ENCODE measurements at regions not wholly inside any gene's neighbourhood (a gene's known extent, or its start where the extent isn't known, plus 50 kb on each side); places are given as distances from the start of the nearest gene placed in this dataset.
"Not testable (repeated sequence)": the region's sequence is repeated elsewhere in the genome, so short reads cannot be mapped to it uniquely, and the experiment has no call there.

DNA sequence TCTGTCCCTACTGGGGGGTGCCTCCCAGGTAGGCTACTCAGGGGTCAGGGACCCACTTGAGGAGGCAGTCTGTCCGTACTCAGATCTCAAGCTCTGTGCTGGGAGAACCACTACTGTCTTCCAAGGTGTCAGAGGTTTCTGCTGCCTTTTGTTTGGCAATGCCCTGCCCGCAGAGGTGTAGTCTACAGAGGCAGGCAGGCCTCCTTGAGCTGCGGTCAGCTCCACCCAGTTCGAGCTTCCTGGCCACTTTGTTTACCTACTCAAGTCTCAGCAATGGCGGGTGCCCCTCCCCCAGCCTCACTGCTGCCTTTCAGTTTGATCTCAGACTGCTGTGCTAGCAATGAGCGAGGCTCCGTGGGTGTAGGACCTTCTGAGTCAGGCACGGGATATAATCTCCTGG lies 263.1 kb upstream of the DAB2 start:
- H3K4me3 ChIP-seq (ENCODE audit: low read length); intact Hi-C loops (cut with DNase I); H3K4me1 ChIP-seq (ENCODE audit: control insufficient read depth, insufficient read depth, low read length); DNase-seq; ATAC-seq; H3K27me3 ChIP-seq (ENCODE audit: control insufficient read depth, insufficient read depth); H3K27ac ChIP-seq (ENCODE audit: low read length); H3K9me3 ChIP-seq (ENCODE audit: control insufficient read depth, low read length): not testable (repeated sequence)
- 89% methylated on average over 8 of the region's 8 CpGs for WGBS

DNA sequence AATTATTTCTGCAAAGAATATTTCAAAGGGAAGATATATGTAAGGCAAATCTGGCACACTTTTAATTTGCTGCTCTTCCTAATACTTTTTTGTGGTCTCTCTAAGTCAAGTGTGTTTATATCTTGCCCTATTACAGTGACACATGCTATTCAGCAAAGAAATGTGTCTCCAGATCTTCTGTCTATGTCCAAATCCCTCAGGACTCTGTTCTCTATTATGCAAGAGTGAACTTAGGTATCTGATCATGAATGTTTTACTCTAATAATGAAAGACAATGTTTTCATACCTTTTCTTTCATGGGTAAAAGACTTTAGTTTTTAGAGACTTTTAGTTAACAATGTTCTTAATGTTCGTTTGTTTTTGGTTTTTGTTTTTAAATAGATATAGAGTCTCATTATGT lies 255.4 kb upstream of the DAB2 start:
- H3K4me1 ChIP-seq (ENCODE audit: control insufficient read depth, insufficient read depth, low read length), result no peaks in the 10 kb centered on the region
- no peak overlapping the region for H3K27ac ChIP-seq (ENCODE audit: low read length)
- no peaks in the 10 kb centered on the region for H3K9me3 ChIP-seq (ENCODE audit: control insufficient read depth, low read length)
- WGBS, result 71% methylated on average over 1 of the region's 1 CpG
- no peak overlapping the region for H3K4me3 ChIP-seq (ENCODE audit: low read length)
- intact Hi-C loops (cut with DNase I), result no loop called here
- H3K27me3 ChIP-seq (ENCODE audit: control insufficient read depth, insufficient read depth), result no peaks in the 10 kb centered on the region
- no peak for DNase-seq
- ATAC-seq, result no peak

GRCh38 chr5:39678534-39678933 lies 253.8 kb upstream of the DAB2 start:
- 88% methylated on average over 1 of the region's 1 CpG for WGBS
- Histone ChIP-seq H3K4me1 (ENCODE audit: control insufficient read depth, insufficient read depth, low read length) (no peaks in the 10 kb centered on the region), H3K4me3 (ENCODE audit: low read length) (no peak overlapping the region), H3K27me3 (ENCODE audit: control insufficient read depth, insufficient read depth) (no peaks in the 10 kb centered on the region), H3K9me3 (ENCODE audit: control insufficient read depth, low read length) (peaks cover 3% of the 10 kb centered on the region), H3K27ac (ENCODE audit: low read length) (no peak overlapping the region)
- intact Hi-C loops (cut with DNase I), result no loop called here
- ATAC-seq, result no peak
- no peak for DNase-seq

DNA sequence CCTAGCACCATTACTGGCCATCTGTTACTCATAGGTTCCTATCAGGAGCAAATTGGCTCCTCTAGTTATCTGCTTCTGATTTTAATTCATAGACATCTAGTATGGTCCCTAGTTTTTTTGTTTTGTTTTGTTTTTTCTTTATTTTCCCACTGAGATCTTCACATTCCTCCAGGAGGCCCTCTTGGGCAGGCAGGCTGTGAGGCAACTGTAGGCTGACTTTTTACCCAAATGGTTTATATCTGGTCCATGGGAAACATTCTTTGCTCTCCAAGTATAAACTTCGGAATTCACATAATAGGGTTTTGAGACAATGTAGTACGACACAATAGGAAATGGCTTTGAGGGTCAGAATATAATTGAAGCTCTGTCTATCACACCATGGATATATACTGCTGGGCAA lies 250.9 kb upstream of the DAB2 start:
- Histone ChIP-seq H3K4me1 (ENCODE audit: control insufficient read depth, insufficient read depth, low read length) (no peaks in the 10 kb centered on the region), H3K9me3 (ENCODE audit: control insufficient read depth, low read length) (peaks cover 7% of the 10 kb centered on the region), H3K27ac (ENCODE audit: low read length) (no peak overlapping the region), H3K27me3 (ENCODE audit: control insufficient read depth, insufficient read depth) (no peaks in the 10 kb centered on the region), H3K4me3 (ENCODE audit: low read length) (no peak overlapping the region)
- 55% methylated on average over 2 of the region's 2 CpGs for WGBS
- intact Hi-C loops (cut with DNase I), result no loop called here
- DNase-seq (no peak), ATAC-seq (no peak)

DNA sequence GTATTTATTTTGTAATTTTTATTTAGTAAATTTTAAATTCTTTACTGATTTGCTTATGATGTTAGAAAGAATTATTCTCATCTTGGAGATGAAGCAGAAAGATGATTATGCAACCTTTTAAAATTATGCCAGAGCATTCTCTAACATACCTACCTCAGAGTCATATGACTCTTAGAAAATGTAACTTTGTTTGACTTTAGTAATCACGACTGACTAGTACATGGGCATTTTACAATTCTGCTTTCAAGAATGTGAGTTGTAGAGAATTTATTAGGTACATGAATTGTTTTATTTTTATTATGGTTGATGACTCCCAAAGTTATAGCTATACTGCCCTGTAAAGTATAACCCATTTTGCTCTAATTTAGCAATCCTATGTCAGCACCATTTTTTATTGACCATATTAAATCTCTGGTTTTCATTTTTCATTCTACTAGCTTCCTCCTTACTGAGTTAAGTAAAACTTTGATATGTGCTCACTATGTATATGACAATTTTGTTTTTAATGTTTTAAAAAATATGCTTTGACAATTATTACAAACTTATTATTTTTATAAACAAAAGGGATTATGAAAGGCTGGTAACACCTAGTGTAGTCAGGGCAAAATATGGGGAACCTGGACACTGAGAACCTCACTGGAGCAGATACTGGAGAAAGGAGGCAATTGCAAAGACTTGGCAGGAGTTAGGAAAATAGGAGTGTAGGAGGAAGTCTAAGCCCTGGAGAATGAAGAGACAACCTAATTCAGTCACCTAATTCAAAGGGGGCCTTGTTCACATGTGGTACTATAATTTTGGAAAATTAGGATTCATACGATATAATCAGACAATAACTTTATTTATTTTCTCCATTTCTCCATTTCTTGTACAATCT lies 249.7 kb upstream of the DAB2 start:
- no peak overlapping the region for H3K4me3 ChIP-seq (ENCODE audit: low read length)
- peaks cover 7% of the 10 kb centered on the region for H3K9me3 ChIP-seq (ENCODE audit: control insufficient read depth, low read length)
- DNase-seq, result no peak
- no peaks in the 10 kb centered on the region for H3K4me1 ChIP-seq (ENCODE audit: control insufficient read depth, insufficient read depth, low read length)
- WGBS, result 77% methylated on average over 2 of the region's 2 CpGs
- H3K27ac ChIP-seq (ENCODE audit: low read length), result no peak overlapping the region
- intact Hi-C loops (cut with DNase I), result no loop called here
- ATAC-seq, result no peak
- no peaks in the 10 kb centered on the region for H3K27me3 ChIP-seq (ENCODE audit: control insufficient read depth, insufficient read depth)

DNA sequence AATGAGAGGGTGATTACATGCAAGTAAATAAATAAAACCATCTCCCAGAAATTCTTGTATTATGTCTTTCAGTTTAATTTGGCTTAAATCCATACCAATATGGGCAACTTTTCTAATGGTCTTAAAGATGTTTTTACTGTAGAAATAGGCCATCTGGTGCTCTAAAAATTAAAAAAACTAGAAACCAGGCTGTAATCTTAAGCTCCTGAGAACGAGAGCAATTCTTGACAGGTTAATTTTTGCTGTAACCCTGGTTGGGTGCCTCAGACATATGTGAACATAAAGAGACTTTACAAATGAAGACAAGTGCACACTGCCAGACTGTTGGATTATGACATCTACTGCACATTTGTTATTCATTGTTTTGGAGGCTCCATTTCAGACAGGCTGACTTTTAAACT lies 246.8 kb upstream of the DAB2 start:
- H3K4me3 ChIP-seq (ENCODE audit: low read length), result no peak overlapping the region
- no peaks in the 10 kb centered on the region for H3K4me1 ChIP-seq (ENCODE audit: control insufficient read depth, insufficient read depth, low read length)
- H3K9me3 ChIP-seq (ENCODE audit: control insufficient read depth, low read length), result peaks cover 7% of the 10 kb centered on the region
- intact Hi-C loops (cut with DNase I), result no loop called here
- no peak overlapping the region for H3K27ac ChIP-seq (ENCODE audit: low read length)
- 40% methylated on average over 1 of the region's 1 CpG for WGBS
- H3K27me3 ChIP-seq (ENCODE audit: control insufficient read depth, insufficient read depth), result no peaks in the 10 kb centered on the region
- ATAC-seq, result no peak
- no peak for DNase-seq

GRCh38 chr5:39670955-39671354 lies 246.2 kb upstream of the DAB2 start:
- intact Hi-C loops (cut with DNase I), result no loop called here
- Histone ChIP-seq H3K4me1 (ENCODE audit: control insufficient read depth, insufficient read depth, low read length) (no peaks in the 10 kb centered on the region), H3K27ac (ENCODE audit: low read length) (no peak overlapping the region), H3K9me3 (ENCODE audit: control insufficient read depth, low read length) (peaks cover 7% of the 10 kb centered on the region), H3K4me3 (ENCODE audit: low read length) (no peak overlapping the region), H3K27me3 (ENCODE audit: control insufficient read depth, insufficient read depth) (no peaks in the 10 kb centered on the region)
- ATAC-seq (no peak), DNase-seq (no peak)

- H3K9me3 ChIP-seq (ENCODE audit: control insufficient read depth, low read length), result peaks cover 7% of the 10 kb centered on the region
- H3K4me3 ChIP-seq (ENCODE audit: low read length), result no peak overlapping the region
- DNase-seq (no peak), ATAC-seq (no peak)
- no peaks in the 10 kb centered on the region for H3K4me1 ChIP-seq (ENCODE audit: control insufficient read depth, insufficient read depth, low read length)
- no peak overlapping the region for H3K27ac ChIP-seq (ENCODE audit: low read length)
- intact Hi-C loops (cut with DNase I), result no loop called here
- 90% methylated on average over 6 of the region's 6 CpGs for WGBS
- H3K27me3 ChIP-seq (ENCODE audit: control insufficient read depth, insufficient read depth), result no peaks in the 10 kb centered on the region
Observed at GRCh38 chr5:39670391-39670790, 245.6 kb upstream of the DAB2 start.

DNA sequence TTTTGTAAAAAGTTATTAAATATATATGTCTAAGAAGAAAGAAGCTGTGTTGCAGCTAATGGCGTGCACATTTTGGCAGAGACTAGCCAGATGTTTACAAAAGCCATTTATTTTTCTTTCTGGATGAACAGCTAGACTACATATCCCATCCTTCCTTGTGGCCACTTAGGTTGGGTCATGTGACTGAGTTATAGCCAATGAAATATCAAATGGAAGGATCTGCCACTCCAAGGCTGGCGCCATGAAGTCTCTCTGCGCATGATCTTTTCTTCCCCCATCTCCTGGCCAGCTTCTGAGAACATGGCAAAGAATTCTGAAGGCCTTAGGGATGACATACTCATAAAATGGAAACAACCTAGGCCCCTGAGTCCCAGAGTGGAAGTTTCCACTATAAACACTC lies 244.2 kb upstream of the DAB2 start:
- ATAC-seq, result no peak
- intact Hi-C loops (cut with DNase I), result no loop called here
- H3K9me3 ChIP-seq (ENCODE audit: control insufficient read depth, low read length), result peaks cover 7% of the 10 kb centered on the region

GRCh38 chr5:39665328-39665727 lies 240.5 kb upstream of the DAB2 start:
- Histone ChIP-seq H3K4me1 (ENCODE audit: control insufficient read depth, insufficient read depth, low read length) (no peaks in the 10 kb centered on the region), H3K27me3 (ENCODE audit: control insufficient read depth, insufficient read depth) (no peaks in the 10 kb centered on the region), H3K4me3 (ENCODE audit: low read length) (no peak overlapping the region), H3K27ac (ENCODE audit: low read length) (no peak overlapping the region), H3K9me3 (ENCODE audit: control insufficient read depth, low read length) (peaks cover 2% of the 10 kb centered on the region)
- intact Hi-C loops (cut with DNase I), result no loop called here
- no peak for ATAC-seq
- WGBS, result 95% methylated on average over 23 of the region's 23 CpGs
- DNase-seq, result peak in 1 of 3 donors; percentile 49

More for the DNA sequence above, 244.2 kb upstream of the DAB2 start:
- Histone ChIP-seq H3K4me1 (ENCODE audit: control insufficient read depth, insufficient read depth, low read length) (no peaks in the 10 kb centered on the region), H3K27ac (ENCODE audit: low read length) (no peak overlapping the region), H3K4me3 (ENCODE audit: low read length) (no peak overlapping the region), H3K27me3 (ENCODE audit: control insufficient read depth, insufficient read depth) (no peaks in the 10 kb centered on the region)
- 95% methylated on average over 3 of the region's 3 CpGs for WGBS
- DNase-seq, result no peak

GRCh38 chr5:39662945-39663344 lies 238.2 kb upstream of the DAB2 start:
- H3K27me3 ChIP-seq (ENCODE audit: control insufficient read depth, insufficient read depth), result no peaks in the 10 kb centered on the region
- intact Hi-C loops (cut with DNase I), result no loop called here
- DNase-seq, result no peak
- WGBS, result 72% methylated on average over 3 of the region's 3 CpGs
- no peak overlapping the region for H3K4me3 ChIP-seq (ENCODE audit: low read length)
- no peak for ATAC-seq
- no peaks in the 10 kb centered on the region for H3K4me1 ChIP-seq (ENCODE audit: control insufficient read depth, insufficient read depth, low read length)
- H3K27ac ChIP-seq (ENCODE audit: low read length), result no peak overlapping the region
- H3K9me3 ChIP-seq (ENCODE audit: control insufficient read depth, low read length), result peaks cover 2% of the 10 kb centered on the region

Measured in right cardiac atrium (tissue), 5 donors.